GM23248 (cell line): ENCODE measurements at regions not wholly inside any gene's neighbourhood (a gene's known extent, or its start where the extent isn't known, plus 50 kb on each side); places are given as distances from the start of the nearest gene placed in this dataset.

Experiments used
- DNase-seq: peaks from one replicate; pipeline ENCODE4 v3.0.0-alpha.2; 2015
- H2AFZ ChIP-seq: fragments of 200-600 bp; sonication (generic); 2 replicates; pipeline ENCODE4 v1.6.1; 2016; ENCODE audit warnings: antibody characterized with exemption
- H3F3A ChIP-seq: fragments of 200-600 bp; sonication (generic); 2 replicates; pipeline ENCODE4 v1.6.1; 2016; ENCODE audit warnings: mild to moderate bottlenecking, antibody characterized with exemption, mixed run types; ENCODE audit not compliant: insufficient read depth
- H3K27ac ChIP-seq: fragments of 200-600 bp; sonication (generic); 2 replicates; pipeline ENCODE4 v1.5.1; 2016; ENCODE audit warnings: mild to moderate bottlenecking
- H3K27me3 ChIP-seq: fragments of 200-600 bp; sonication (generic); replicated peaks from 2 replicates; pipeline ENCODE4 v1.6.1; 2016; ENCODE audit warnings: mild to moderate bottlenecking; ENCODE audit not compliant: insufficient read depth
- H3K36me3 ChIP-seq: fragments of 200-600 bp; sonication (generic); 2 replicates; pipeline ENCODE4 v1.6.1; 2016; ENCODE audit warnings: low read depth, mild to moderate bottlenecking
- H3K4me1 ChIP-seq: fragments of 200-600 bp; sonication (generic); 2 replicates; pipeline ENCODE4 v1.6.1; 2016; ENCODE audit warnings: mild to moderate bottlenecking; ENCODE audit not compliant: insufficient read depth
- H3K4me2 ChIP-seq: fragments of 200-600 bp; sonication (generic); one replicate; pipeline ENCODE4 v1.6.1; 2016; ENCODE audit warnings: mild to moderate bottlenecking; ENCODE audit not compliant: unreplicated experiment
- H3K4me3 ChIP-seq: fragments of 200-600 bp; sonication (generic); 2 replicates; pipeline ENCODE4 v1.5.1; 2016; ENCODE audit warnings: mild to moderate bottlenecking
- H3K79me2 ChIP-seq: fragments of 200-600 bp; sonication (generic); 2 replicates; pipeline ENCODE4 v1.6.1; 2016; ENCODE audit warnings: mild to moderate bottlenecking; ENCODE audit not compliant: insufficient read depth
- H3K9ac ChIP-seq: fragments of 200-600 bp; sonication (generic); 2 replicates; pipeline ENCODE4 v1.6.1; 2016; ENCODE audit warnings: mild to moderate bottlenecking
- H3K9me2 ChIP-seq: fragments of 200-600 bp; sonication (generic); 2 replicates; pipeline ENCODE4 v1.6.1; 2016; ENCODE audit warnings: mixed run types, mild to moderate bottlenecking, moderate library complexity; ENCODE audit not compliant: insufficient read depth
- H3K9me3 ChIP-seq: fragments of 200-600 bp; sonication (generic); one replicate; pipeline ENCODE4 v1.6.1; 2017; ENCODE audit warnings: low read depth
- H4K20me1 ChIP-seq: fragments of 200-600 bp; sonication (generic); 2 replicates; pipeline ENCODE4 v1.6.0; 2016; ENCODE audit not compliant: insufficient read depth
- EZH2 ChIP-seq: fragments of 200-600 bp; sonication (generic); IDR thresholded peaks from 2 replicates; pipeline ENCODE4 v1.6.1; 2018; ENCODE audit warnings: antibody characterized with exemption, mild to moderate bottlenecking; ENCODE audit not compliant: insufficient read depth, poor library complexity, severe bottlenecking
- EZH2phosphoT487 ChIP-seq: fragments of 200-600 bp; sonication (generic); IDR thresholded peaks from 2 replicates; pipeline ENCODE4 v1.6.1; 2018; ENCODE audit warnings: antibody characterized with exemption, moderate library complexity, mild to moderate bottlenecking, low read depth; ENCODE audit not compliant: insufficient read depth
- WGBS, 2 experiments: methylation state at CpG; one replicate each; pipeline ENCODE4 v1.1.6; 2015 to 2017; ENCODE audit warnings: low lambda C conversion rate in 2 of 2, low coverage in 1 of 2; ENCODE audit errors: missing lambda C conversion rate in 2 of 2; 5-methylcytosine and 5-hydroxymethylcytosine counted together
- in situ Hi-C: fragments of 300-500 bp; cut with MboI; formaldehyde crosslinking; loops from 2 replicates; pipeline ENCODE4 v1.15.0; 2020

DNA sequence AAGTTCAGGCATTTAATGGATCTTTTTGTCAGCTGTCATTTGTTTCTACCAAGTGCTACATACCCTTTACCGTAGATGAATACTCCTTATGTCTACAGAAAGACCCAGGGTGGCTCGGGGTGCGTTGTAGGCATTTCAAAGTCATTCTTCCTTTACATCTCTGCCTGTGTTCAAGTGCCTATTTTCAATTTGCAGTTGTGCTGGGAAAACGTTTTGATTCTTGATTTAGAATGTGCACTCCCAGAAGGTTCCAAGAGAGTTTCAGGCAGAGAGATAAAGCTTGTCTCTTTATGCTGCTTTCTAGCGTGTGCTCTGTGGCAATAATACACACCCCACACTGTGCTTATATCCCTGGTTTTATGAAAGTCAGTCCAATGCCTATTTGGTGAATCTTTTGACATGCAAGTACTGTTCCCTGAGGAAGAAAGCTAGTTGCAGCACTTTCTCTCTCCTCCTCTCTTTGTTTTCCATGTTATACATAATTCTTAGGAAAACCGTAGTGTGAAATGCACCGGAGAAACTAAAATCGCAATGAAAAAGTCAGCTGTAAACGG lies 828.1 kb upstream of the ZNF608 start:
- no peak overlapping the region for H3K9ac ChIP-seq
- in situ Hi-C loops = no loop called here
- H3K27ac ChIP-seq = no peak overlapping the region
- H3K79me2 ChIP-seq = no peaks in the 10 kb centered on the region
- no peaks in the 10 kb centered on the region for H3K9me3 ChIP-seq
- H3F3A ChIP-seq = no peaks in the 10 kb centered on the region
- H3K36me3 ChIP-seq = no peaks in the 10 kb centered on the region
- no peak overlapping the region for H3K4me3 ChIP-seq
- no peaks in the 10 kb centered on the region for H3K9me2 ChIP-seq
- no peaks in the 10 kb centered on the region for H4K20me1 ChIP-seq
- WGBS, 2 experiments = 79 to 86% methylated on average over 9 of the region's 9 CpGs
- no peak for DNase-seq
- no peak for TF ChIP-seq EZH2phosphoT487
- TF ChIP-seq EZH2 = no peak
- H3K4me2 ChIP-seq = no peak overlapping the region
- H2AFZ ChIP-seq = no peak overlapping the region
- peaks cover 21% of the 10 kb centered on the region for H3K27me3 ChIP-seq
- no peaks in the 10 kb centered on the region for H3K4me1 ChIP-seq

DNA sequence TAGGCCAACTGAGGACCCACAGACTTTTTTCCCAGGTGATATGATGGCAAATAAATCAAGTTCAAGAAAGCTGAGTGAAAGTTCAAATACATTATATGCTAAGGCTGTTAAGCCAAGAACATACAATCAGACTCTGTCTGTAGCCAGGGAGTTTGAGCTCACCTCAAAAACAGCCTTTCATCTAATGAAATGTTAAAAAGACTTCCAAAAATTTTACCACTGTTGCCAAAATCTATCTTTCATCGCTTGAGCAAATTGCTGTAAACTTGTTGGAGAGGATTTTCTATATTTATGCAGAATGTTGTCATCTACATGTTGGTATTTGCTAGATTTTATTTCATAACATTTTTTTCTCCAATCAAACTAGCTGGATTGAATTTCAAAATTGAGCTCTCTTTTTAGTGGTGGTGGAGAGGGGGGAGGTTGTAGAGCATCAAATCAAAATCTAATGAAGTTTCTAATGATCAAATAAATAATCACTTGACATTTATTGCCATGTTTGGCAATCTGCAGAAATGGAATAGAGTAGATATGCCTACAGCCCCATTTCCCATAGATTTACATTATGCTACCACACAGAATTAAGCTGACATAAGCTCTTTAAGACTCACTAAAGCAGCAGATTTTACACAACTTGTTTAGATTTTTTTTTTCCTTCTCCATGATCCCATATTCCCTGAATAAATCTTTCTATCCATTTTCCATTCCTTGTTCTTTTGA lies 828.9 kb upstream of the ZNF608 start:
- Histone ChIP-seq H3K79me2 (no peaks in the 10 kb centered on the region), H3K4me1 (no peaks in the 10 kb centered on the region), H3K9ac (no peak overlapping the region), H3K27me3 (peaks cover 21% of the 10 kb centered on the region), H2AFZ (no peak overlapping the region), H3K4me2 (no peak overlapping the region), H3K9me2 (no peaks in the 10 kb centered on the region), H3K9me3 (no peaks in the 10 kb centered on the region), H3K4me3 (no peak overlapping the region), H3F3A (no peaks in the 10 kb centered on the region), H4K20me1 (no peaks in the 10 kb centered on the region), H3K36me3 (no peaks in the 10 kb centered on the region), H3K27ac (no peak overlapping the region)
- 73 to 74% methylated on average over 1 of the region's 1 CpG for WGBS, 2 experiments
- DNase-seq = no peak
- TF ChIP-seq EZH2 (no peak), EZH2phosphoT487 (no peak)
- in situ Hi-C loops = no loop called here

- Histone ChIP-seq H3K4me1 (no peaks in the 10 kb centered on the region), H3K27ac (no peak overlapping the region), H3K9ac (no peak overlapping the region), H3F3A (no peaks in the 10 kb centered on the region), H3K9me3 (no peaks in the 10 kb centered on the region), H2AFZ (no peak overlapping the region), H3K27me3 (peaks cover 21% of the 10 kb centered on the region), H3K4me3 (no peak overlapping the region), H3K4me2 (no peak overlapping the region), H4K20me1 (no peaks in the 10 kb centered on the region), H3K9me2 (no peaks in the 10 kb centered on the region), H3K79me2 (no peaks in the 10 kb centered on the region), H3K36me3 (no peaks in the 10 kb centered on the region)
- in situ Hi-C loops = no loop called here
- DNase-seq = no peak
- WGBS, 2 experiments = 37 to 62% methylated on average over 7 of the region's 7 CpGs
- TF ChIP-seq EZH2phosphoT487 (no peak), EZH2 (no peak)
Observed at GRCh38 chr5:125575891-125576505, 829.6 kb upstream of the ZNF608 start.

DNA sequence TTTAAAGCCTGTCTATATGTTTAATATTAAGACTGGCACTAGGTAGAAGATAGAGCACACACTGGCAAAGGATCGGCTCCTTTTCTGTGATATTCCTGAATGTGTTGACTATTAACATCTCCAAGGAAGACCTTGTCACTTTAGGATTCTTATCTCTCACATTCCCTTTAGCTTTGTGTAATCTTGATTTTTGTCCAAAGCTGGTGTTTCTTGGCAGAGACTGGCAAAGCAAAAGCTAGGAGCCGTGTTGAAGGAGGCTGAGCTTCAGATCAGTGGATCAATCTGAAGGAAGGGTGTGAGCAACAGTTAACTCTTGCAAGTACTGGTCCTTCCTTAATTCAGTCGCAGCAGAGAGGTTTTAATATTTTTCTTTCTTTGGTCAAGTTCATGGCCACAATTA lies 830.4 kb upstream of the ZNF608 start:
- Histone ChIP-seq H3K36me3 (no peaks in the 10 kb centered on the region), H3K79me2 (no peaks in the 10 kb centered on the region), H3K4me3 (no peak overlapping the region), H3K27me3 (peaks cover 21% of the 10 kb centered on the region), H4K20me1 (no peaks in the 10 kb centered on the region), H3K9me2 (no peaks in the 10 kb centered on the region), H3K27ac (no peak overlapping the region), H3K9ac (no peak overlapping the region), H3F3A (no peaks in the 10 kb centered on the region), H3K4me2 (no peak overlapping the region), H3K4me1 (no peaks in the 10 kb centered on the region), H2AFZ (no peak overlapping the region), H3K9me3 (no peaks in the 10 kb centered on the region)
- in situ Hi-C loops = no loop called here
- TF ChIP-seq EZH2phosphoT487 (no peak), EZH2 (no peak)
- 51 to 56% methylated on average over 3 of the region's 3 CpGs for WGBS, 2 experiments
- DNase-seq = no peak
